GM12874 (cell line): ENCODE measurements at regions not wholly inside any gene's neighbourhood (a gene's known extent, or its start where the extent isn't known, plus 50 kb on each side); places are given as distances from the start of the nearest gene placed in this dataset.

Experiments
- TF ChIP-seq, protein P1 (sequence below): IDR thresholded peaks from 2 replicates; pipeline ENCODE4 v1.5.1; 2011; ENCODE audit warnings: low read depth, mild to moderate bottlenecking, control low read depth, low read length, moderate library complexity; ENCODE audit not compliant: insufficient read depth

DNA sequence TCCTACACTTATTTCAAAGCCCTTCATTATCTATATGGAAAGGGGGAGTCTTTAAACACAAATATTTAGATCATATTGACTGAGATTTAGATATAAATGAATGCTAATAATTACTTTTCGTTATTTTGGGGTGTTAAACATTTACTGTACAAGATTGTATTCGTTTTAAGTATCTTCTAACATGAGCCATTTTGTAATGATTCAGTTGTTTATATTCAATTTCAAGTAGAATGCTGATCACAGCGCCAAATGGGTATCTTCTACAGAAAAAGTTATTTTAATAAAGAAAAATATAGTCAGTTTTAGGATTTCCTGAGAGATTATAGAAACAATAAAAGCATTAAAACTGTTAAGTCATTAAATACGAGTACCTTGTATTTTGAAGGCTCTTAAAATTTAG, 104.5 kb upstream of the HNRNPU start:
- TF ChIP-seq, protein P1, sequence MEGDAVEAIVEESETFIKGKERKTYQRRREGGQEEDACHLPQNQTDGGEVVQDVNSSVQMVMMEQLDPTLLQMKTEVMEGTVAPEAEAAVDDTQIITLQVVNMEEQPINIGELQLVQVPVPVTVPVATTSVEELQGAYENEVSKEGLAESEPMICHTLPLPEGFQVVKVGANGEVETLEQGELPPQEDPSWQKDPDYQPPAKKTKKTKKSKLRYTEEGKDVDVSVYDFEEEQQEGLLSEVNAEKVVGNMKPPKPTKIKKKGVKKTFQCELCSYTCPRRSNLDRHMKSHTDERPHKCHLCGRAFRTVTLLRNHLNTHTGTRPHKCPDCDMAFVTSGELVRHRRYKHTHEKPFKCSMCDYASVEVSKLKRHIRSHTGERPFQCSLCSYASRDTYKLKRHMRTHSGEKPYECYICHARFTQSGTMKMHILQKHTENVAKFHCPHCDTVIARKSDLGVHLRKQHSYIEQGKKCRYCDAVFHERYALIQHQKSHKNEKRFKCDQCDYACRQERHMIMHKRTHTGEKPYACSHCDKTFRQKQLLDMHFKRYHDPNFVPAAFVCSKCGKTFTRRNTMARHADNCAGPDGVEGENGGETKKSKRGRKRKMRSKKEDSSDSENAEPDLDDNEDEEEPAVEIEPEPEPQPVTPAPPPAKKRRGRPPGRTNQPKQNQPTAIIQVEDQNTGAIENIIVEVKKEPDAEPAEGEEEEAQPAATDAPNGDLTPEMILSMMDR: no peak

DNA sequence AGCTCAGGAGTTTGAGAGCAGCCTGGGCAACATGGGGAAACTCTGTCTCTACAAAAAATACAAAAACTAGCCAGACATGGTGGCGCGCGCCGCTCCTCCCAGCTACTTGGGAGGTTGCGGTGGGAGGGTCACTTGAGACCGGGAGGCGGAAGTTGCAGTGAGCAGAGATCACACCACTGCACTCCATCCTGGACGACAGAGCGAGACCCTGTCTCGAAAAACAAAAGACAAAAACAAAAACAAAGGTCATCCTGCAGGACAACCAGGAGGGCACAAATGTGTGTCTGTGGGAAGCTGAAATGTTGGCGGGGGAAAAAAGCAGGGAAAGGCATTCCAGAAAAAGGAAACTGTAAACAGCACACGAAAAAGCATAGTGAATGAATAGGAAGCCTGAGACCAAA, 104.1 kb upstream of the HNRNPU start:
- TF ChIP-seq, protein P1: no peak

DNA sequence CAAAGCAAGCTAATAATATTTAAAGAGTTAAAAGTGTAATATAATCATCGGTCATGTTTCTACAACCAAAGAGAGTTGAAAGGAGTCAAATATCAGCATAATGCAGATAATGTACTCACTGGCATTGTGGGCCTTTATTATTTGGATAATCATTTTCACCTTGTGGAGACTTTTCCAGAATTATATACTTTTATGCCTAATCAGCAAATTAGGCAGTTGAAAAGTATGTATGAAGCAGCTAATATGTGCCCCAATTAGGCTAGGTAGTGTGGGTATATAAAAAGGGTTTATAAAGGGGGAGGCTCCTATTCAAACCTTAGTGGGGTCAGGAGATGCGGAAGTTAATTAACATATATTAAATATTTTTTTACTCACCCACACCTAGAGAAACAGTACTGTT, 102.8 kb upstream of the HNRNPU start:
- TF ChIP-seq, protein P1: no peak

DNA sequence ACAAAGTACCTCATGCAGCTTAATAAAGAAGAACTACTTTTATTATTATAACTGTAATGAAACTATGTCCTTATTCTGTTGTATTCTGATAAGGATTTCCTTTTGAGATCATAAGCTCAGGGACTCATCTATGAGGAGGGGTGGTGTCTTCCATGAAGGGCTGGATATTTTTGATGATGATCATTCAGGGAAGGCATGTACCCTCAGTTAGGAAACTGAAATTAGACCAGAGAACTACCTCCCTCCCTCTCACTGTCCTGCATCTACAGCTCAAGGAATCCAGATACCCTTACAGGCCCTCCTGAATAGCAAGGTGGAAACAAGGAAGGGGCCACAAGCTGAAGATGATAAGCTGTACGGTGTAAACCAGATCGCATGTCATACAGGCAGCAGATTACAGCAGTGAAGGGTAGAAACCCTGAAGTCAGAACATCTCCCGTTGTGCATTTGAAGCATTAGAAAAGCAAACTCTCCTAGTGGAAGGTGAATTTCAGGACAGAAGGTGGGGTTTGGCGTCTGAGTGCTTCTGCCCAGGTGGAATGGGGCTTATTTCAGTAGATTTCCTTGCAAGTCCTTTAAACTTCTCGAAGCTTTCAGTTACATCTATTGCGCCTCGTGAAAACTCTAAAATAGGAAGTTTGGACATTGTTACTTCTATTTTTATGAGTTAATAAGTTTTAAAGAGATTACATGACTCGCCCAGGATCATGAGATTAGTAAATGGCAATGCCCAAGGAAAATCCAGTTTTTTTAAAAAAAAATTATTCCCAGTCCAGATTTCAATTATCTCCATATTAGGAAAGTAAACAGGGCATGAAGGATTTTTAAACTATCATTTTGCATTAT, 101.1 kb upstream of the HNRNPU start:
- TF ChIP-seq, protein P1: no peak

DNA sequence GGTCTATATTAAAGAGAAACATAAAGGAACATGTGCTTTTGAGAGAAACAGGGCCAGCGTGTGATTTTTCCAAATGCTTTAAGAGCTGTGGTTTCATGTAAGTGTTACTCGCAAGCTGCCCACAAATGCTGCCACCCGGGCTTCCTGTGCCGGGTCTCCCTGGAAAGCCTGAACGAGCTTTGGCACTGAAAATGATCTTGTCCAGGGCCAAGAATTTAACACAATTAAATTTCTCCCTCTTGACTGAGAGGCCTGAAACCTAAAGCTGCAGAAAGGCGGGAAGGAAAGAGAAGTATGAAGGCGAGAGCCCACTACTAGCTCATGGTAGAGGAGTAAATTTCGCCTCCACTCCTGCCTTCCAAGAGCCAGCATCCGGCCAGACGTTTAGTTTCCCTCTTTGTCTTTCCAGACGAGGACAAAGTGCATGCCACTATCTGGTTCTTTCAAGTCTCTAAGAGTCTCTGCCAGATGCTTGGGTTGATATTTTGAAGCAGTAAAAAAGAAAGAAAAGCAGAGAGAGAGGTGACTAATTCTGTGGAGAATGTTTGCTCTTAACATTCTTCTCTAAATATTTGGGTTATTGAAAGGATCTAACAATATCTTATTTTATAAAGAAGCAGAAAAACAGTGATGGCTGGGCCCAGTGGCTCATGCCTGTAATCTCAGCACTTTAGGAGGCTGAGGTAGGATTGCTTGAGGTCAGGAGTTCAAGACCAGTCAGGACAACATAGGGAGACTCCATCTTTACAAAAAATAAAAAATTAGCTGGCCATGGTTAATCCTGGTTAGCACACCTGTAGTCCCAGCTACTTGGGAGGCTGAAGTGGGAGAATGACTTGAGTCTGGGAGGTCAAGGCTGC, 100.0 kb upstream of the HNRNPU start:
- TF ChIP-seq, protein P1: no peak

DNA sequence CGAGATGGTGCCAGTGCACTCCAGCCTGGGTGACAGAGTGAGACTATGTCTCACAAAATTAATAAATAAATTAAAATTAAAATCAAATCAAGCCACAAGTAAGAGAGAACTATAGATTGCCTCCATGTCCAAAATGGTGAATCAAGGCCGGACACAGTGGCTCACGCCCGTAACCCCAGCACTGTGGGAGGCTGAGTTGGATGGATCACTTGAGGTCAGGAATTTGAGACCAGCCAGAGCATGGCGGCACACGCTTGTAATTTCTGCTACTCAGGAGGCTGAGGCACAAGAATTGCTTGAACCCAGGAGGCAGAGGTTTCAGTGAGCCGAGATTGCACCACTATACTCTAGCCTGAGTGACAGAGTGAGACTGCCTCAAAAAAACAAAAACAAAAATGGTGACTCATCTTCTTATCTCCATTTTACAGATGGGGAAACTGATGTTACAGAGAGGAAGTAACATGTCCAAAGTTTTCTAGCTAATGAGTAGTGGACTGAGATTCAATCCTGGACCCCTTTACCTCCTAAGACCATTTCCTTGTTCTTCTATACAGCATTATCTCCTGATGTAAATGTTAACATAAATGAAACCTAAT, 99.0 kb upstream of the HNRNPU start:
- TF ChIP-seq, protein P1: no peak

DNA sequence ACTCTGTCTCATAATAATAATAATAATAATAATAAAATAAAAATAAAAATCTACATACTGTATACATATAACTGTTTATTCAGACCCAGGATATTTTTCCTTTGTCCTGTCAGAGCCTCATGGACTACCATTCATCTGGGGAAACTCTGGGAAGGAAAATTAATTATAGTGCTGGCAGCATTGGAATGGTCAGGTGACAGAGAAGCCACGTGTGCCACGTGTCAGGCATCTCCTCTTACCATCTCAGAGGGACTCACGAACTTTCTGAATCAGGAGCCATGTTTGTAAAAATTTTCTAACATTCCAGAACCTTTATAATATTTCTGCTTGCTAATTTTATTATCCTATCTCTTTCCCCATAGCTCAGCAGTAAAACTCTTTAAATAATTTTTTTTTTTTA, 97.8 kb upstream of the HNRNPU start:
- TF ChIP-seq, protein P1: no peak
